ENCODE measurements at regions not wholly inside any gene's neighbourhood (a gene's known extent, or its start where the extent isn't known, plus 50 kb on each side); places are given as distances from the start of the nearest gene placed in this dataset.

DNA sequence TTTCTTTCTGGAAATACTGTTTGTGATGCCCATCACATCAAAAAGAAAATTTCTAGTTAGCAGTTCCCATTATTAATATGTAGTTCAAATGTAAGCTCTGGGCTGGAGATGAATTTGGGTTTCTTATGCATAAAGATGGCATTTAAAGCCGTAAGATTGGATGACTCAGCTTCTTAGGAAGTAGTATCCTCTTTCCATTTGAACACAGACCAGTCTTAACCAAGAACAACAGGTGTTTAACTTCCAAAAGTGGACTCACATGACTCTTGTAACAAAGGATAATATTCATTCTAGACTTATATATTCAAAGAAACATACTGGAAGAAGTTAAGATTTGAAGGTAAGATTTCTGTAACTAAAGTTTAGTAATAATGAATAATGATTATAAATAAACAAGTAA lies 330.5 kb downstream of the TLR4 start:
- H3K27me3 ChIP-seq (ENCODE audit: insufficient read depth, low read depth, low read length): no peaks in the 10 kb centered on the region
- no peak overlapping the region for H3K9ac ChIP-seq (ENCODE audit: low read length)
- no peaks in the 10 kb centered on the region for H4K20me1 ChIP-seq (ENCODE audit: insufficient read depth)
- H2AFZ ChIP-seq (ENCODE audit: low read depth, low read length): no peak overlapping the region
- H3K9me3 ChIP-seq (ENCODE audit: low read length): no peaks in the 10 kb centered on the region
- no peak overlapping the region for H3K4me2 ChIP-seq (ENCODE audit: low read length)
- no peak for TF ChIP-seq EP300 (conservative IDR thresholded peaks at IDR 0.05; ENCODE audit: poor library complexity, severe bottlenecking)
- no peak for TF ChIP-seq MXI1 (conservative IDR thresholded peaks at IDR 0.05; ENCODE audit: poor library complexity, severe bottlenecking)
- TF ChIP-seq, protein P1, sequence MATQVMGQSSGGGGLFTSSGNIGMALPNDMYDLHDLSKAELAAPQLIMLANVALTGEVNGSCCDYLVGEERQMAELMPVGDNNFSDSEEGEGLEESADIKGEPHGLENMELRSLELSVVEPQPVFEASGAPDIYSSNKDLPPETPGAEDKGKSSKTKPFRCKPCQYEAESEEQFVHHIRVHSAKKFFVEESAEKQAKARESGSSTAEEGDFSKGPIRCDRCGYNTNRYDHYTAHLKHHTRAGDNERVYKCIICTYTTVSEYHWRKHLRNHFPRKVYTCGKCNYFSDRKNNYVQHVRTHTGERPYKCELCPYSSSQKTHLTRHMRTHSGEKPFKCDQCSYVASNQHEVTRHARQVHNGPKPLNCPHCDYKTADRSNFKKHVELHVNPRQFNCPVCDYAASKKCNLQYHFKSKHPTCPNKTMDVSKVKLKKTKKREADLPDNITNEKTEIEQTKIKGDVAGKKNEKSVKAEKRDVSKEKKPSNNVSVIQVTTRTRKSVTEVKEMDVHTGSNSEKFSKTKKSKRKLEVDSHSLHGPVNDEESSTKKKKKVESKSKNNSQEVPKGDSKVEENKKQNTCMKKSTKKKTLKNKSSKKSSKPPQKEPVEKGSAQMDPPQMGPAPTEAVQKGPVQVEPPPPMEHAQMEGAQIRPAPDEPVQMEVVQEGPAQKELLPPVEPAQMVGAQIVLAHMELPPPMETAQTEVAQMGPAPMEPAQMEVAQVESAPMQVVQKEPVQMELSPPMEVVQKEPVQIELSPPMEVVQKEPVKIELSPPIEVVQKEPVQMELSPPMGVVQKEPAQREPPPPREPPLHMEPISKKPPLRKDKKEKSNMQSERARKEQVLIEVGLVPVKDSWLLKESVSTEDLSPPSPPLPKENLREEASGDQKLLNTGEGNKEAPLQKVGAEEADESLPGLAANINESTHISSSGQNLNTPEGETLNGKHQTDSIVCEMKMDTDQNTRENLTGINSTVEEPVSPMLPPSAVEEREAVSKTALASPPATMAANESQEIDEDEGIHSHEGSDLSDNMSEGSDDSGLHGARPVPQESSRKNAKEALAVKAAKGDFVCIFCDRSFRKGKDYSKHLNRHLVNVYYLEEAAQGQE (IDR thresholded peaks at IDR 0.05; ENCODE audit: borderline replicate concordance): no peak
- no peak for TF ChIP-seq TAF1 (IDR thresholded peaks at IDR 0.05; ENCODE audit: low read depth)
- TF ChIP-seq, protein P2, sequence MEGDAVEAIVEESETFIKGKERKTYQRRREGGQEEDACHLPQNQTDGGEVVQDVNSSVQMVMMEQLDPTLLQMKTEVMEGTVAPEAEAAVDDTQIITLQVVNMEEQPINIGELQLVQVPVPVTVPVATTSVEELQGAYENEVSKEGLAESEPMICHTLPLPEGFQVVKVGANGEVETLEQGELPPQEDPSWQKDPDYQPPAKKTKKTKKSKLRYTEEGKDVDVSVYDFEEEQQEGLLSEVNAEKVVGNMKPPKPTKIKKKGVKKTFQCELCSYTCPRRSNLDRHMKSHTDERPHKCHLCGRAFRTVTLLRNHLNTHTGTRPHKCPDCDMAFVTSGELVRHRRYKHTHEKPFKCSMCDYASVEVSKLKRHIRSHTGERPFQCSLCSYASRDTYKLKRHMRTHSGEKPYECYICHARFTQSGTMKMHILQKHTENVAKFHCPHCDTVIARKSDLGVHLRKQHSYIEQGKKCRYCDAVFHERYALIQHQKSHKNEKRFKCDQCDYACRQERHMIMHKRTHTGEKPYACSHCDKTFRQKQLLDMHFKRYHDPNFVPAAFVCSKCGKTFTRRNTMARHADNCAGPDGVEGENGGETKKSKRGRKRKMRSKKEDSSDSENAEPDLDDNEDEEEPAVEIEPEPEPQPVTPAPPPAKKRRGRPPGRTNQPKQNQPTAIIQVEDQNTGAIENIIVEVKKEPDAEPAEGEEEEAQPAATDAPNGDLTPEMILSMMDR (IDR thresholded peaks at IDR 0.05; ENCODE audit: poor library complexity, severe bottlenecking): no peak
- TF ChIP-seq POLR2AphosphoS5 (IDR thresholded peaks at IDR 0.05): no peak
- no peak for TF ChIP-seq SMC3 (conservative IDR thresholded peaks at IDR 0.05; ENCODE audit: poor library complexity)
- no peak for TF ChIP-seq EZH2 (IDR thresholded peaks at IDR 0.05; ENCODE audit: borderline replicate concordance, insufficient read depth, low read length, poor library complexity, severe bottlenecking)
- TF ChIP-seq RAD21 (conservative IDR thresholded peaks at IDR 0.05): no peak
- H3K4me3 ChIP-seq (ENCODE audit: low read length): no peak overlapping the region
- no peaks in the 10 kb centered on the region for H3F3A ChIP-seq (ENCODE audit: insufficient read depth, low read length, poor library complexity, severe bottlenecking)
- H3K36me3 ChIP-seq (ENCODE audit: insufficient read depth, low read length): no peaks in the 10 kb centered on the region
- no peaks in the 10 kb centered on the region for H3K79me2 ChIP-seq (replicated peaks; ENCODE audit: insufficient read depth, low read length)
- no peak overlapping the region for H3K27ac ChIP-seq (ENCODE audit: low read length)
- no peaks in the 10 kb centered on the region for H3K9me2 ChIP-seq (ENCODE audit: insufficient read depth, low read length)

- no peaks in the 10 kb centered on the region for H3K9me2 ChIP-seq (ENCODE audit: insufficient read depth, low read length)
- no peak overlapping the region for H3K4me2 ChIP-seq (ENCODE audit: low read length)
- H3K36me3 ChIP-seq (ENCODE audit: insufficient read depth, low read length): no peaks in the 10 kb centered on the region
- H3K4me3 ChIP-seq (ENCODE audit: low read length): no peak overlapping the region
- H3K9me3 ChIP-seq (ENCODE audit: low read length): no peaks in the 10 kb centered on the region
- H3K79me2 ChIP-seq (replicated peaks; ENCODE audit: insufficient read depth, low read length): no peaks in the 10 kb centered on the region
- H3K27ac ChIP-seq (ENCODE audit: low read length): no peak overlapping the region
- no peaks in the 10 kb centered on the region for H4K20me1 ChIP-seq (ENCODE audit: insufficient read depth)
- no peak overlapping the region for H2AFZ ChIP-seq (ENCODE audit: low read depth, low read length)
- TF ChIP-seq, protein P2 (IDR thresholded peaks at IDR 0.05; ENCODE audit: poor library complexity, severe bottlenecking): peak; percentile 40
- no peak for TF ChIP-seq TAF1 (IDR thresholded peaks at IDR 0.05; ENCODE audit: low read depth)
- no peak for TF ChIP-seq EP300 (conservative IDR thresholded peaks at IDR 0.05; ENCODE audit: poor library complexity, severe bottlenecking)
- no peak for TF ChIP-seq MXI1 (conservative IDR thresholded peaks at IDR 0.05; ENCODE audit: poor library complexity, severe bottlenecking)
- no peaks in the 10 kb centered on the region for H3F3A ChIP-seq (ENCODE audit: insufficient read depth, low read length, poor library complexity, severe bottlenecking)
- no peak overlapping the region for H3K9ac ChIP-seq (ENCODE audit: low read length)
- H3K27me3 ChIP-seq (ENCODE audit: insufficient read depth, low read depth, low read length): no peaks in the 10 kb centered on the region
Observed at GRCh38 chr9:118038713-118039112, 334.5 kb downstream of the TLR4 start.

All from neural cell (in vitro differentiated cells).